ENCODE measurements at regions not wholly inside any gene's neighbourhood (a gene's known extent, or its start where the extent isn't known, plus 50 kb on each side); places are given as distances from the start of the nearest gene placed in this dataset.
A peak's percentile ranks its signal among the peaks of the same experiment; 100 is the strongest.

DNA sequence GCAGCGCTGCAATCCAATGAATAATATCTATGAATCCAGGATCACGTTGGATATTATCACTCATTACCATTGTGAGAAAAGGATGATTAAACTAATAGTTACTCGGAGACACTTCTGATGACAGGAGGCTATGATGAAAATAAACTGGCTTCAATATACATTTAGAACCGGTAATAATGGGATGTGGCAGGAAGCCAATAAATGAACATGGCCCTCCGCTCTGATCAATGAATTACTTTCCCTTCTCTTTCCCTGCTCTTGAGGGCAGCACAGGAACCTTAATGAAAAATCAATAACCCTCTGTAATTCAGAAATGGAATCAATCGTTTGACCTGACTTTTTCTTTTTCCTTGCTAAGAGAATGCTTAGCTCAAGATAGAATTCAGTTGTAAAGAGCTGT lies 103.9 kb upstream of the PAQR3 start:
- no peaks in the 10 kb centered on the region for H3K36me3 ChIP-seq
- H3K4me1 ChIP-seq = no peaks in the 10 kb centered on the region
- no peaks in the 10 kb centered on the region for H3K9me3 ChIP-seq
- 83 to 86% methylated on average over 6 of the region's 6 CpGs for WGBS, 2 donors
- no peak overlapping the region for H3K4me3 ChIP-seq
- H3K27ac ChIP-seq = no peak overlapping the region
- TF ChIP-seq POLR2A (IDR thresholded peaks at IDR 0.05) (no peak), CTCF (IDR thresholded peaks at IDR 0.05) (no peak)
- intact Hi-C loops (cut with DNase I) = loop anchor here (10.0 kb wide), 1 partner anchor 532 kb away; no protein-coding TSS in a partner anchor
- no peaks in the 10 kb centered on the region for H3K27me3 ChIP-seq
- DNase-seq = no peak

DNA sequence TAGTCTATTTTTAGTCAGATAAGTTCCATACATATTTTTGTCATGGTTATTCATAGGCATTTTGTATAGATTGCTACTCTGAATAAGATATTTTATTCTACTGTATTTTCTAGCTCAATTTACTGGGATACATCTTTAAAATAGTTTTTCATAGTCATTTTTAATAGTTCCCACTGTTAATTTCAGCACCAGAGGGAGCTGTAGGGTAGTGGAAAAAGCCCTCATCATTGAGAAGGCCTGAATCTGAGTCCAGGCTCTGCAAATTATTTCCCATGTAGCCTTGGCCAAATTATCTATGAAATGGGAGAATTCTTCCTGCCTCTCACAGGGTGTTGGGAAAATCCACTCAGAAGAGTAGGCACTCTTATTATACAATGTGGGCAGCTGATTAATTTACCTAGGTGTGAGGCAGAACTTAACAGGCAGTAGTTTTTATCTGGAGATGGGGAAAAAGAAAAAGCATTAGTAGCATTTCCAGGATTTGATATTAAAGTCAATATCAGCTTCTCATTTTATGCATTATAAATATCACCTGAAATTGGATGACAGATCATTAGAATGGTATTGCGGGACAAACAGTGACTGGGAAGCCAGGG lies 102.9 kb upstream of the PAQR3 start:
- TF ChIP-seq POLR2A (IDR thresholded peaks at IDR 0.05) (no peak), CTCF (IDR thresholded peaks at IDR 0.05) (peak; percentile 26 to 66 (median 46))
- 82 to 87% methylated on average over 1 of the region's 1 CpG for WGBS, 2 donors
- no peak overlapping the region for H3K27ac ChIP-seq
- intact Hi-C loops (cut with DNase I) = loop anchor here (10.0 kb wide), 1 partner anchor 533 kb away; no protein-coding TSS in a partner anchor
- no peaks in the 10 kb centered on the region for H3K27me3 ChIP-seq
- no peak for DNase-seq
- H3K4me1 ChIP-seq = no peaks in the 10 kb centered on the region
- H3K4me3 ChIP-seq = no peak overlapping the region
- no peaks in the 10 kb centered on the region for H3K36me3 ChIP-seq
- H3K9me3 ChIP-seq = no peaks in the 10 kb centered on the region

DNA sequence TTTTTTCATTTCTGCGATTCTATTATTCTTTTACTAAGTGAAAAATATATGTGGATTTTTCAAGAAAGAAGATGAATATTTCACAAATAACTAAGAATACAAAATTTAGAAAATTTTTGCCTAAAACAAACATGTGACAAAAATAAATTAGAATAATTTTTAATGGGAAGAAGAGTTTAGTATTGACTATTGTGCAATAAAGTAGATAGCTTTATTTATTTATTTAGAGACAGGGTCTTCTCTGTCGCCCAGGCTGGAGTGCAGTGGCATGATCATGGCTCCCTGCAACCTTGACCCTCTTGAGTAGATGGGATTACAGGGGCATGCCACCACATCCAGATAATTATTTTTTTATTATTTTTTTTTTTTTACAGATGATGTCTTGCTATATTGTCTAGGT lies 95.3 kb upstream of the PAQR3 start:
- WGBS, 2 donors = 52 to 78% methylated on average over 2 of the region's 2 CpGs
- H3K27me3 ChIP-seq = no peaks in the 10 kb centered on the region
- no peaks in the 10 kb centered on the region for H3K4me1 ChIP-seq
- no peak overlapping the region for H3K27ac ChIP-seq
- no peak for DNase-seq
- H3K36me3 ChIP-seq = no peaks in the 10 kb centered on the region
- no peaks in the 10 kb centered on the region for H3K9me3 ChIP-seq
- TF ChIP-seq POLR2A (IDR thresholded peaks at IDR 0.05) (no peak), CTCF (IDR thresholded peaks at IDR 0.05) (no peak)
- H3K4me3 ChIP-seq = no peak overlapping the region
- intact Hi-C loops (cut with DNase I) = no loop called here

DNA sequence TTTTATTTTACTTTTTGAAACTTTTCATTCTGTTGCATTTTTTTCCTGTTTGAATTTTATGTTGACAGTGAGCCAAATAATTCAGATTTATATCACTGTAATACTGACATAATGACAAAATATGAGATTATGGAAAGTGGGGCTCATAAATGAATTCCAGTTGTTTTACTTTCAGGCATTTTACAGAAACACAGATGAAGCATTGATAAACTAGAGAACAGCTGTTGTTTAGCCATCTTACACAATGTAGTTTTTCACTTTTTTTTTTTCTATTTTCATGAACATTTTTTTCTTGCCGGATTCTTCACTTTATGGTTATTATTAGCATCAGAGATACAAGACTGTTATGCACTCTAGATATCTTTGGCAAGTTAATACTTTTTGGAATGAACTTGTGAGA lies 91.7 kb upstream of the PAQR3 start:
- intact Hi-C loops (cut with DNase I) = no loop called here
- TF ChIP-seq CTCF (IDR thresholded peaks at IDR 0.05) = no peak
- no peak for TF ChIP-seq POLR2A (IDR thresholded peaks at IDR 0.05)
- Histone ChIP-seq H3K36me3 (no peaks in the 10 kb centered on the region), H3K9me3 (no peaks in the 10 kb centered on the region), H3K27ac (no peak overlapping the region), H3K4me3 (no peak overlapping the region), H3K4me1 (no peaks in the 10 kb centered on the region), H3K27me3 (no peaks in the 10 kb centered on the region)
- DNase-seq = no peak
- 55 to 72% methylated on average over 1 of the region's 1 CpG for WGBS, 2 donors

DNA sequence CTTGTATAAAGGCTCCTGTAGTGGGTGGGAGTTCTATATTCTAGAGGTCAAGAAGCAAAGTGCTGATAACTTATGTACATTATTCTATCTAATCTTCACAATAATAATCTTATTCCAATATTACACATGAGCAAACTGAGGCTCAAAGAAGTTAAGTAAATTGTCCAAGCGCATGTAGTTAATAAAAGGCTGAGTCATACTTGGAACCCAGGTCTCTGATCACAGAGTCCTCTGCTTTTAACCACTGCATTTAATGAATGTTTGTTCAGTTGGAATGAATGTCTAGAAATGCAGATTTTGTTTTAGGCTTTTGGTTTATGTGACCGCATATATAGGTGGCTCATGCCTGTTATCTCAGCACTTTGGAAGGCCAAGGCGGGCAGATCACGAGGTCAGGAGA lies 88.4 kb upstream of the PAQR3 start:
- intact Hi-C loops (cut with DNase I) = no loop called here
- Histone ChIP-seq H3K4me1 (no peaks in the 10 kb centered on the region), H3K27me3 (no peaks in the 10 kb centered on the region), H3K4me3 (no peak overlapping the region), H3K9me3 (no peaks in the 10 kb centered on the region), H3K27ac (no peak overlapping the region), H3K36me3 (no peaks in the 10 kb centered on the region)
- no peak for DNase-seq
- WGBS, 2 donors = 69 to 91% methylated on average over 2 to 4 of the region's 4 CpGs
- no peak for TF ChIP-seq POLR2A (IDR thresholded peaks at IDR 0.05)
- TF ChIP-seq CTCF (IDR thresholded peaks at IDR 0.05) = no peak

Data from esophagus squamous epithelium (tissue), 5 donors.